Breast epithelium (tissue), 4 donors: ENCODE measurements at regions not wholly inside any gene's neighbourhood (a gene's known extent, or its start where the extent isn't known, plus 50 kb on each side); places are given as distances from the start of the nearest gene placed in this dataset.

Experiments used
- DNase-seq, 2 donors: peaks; one replicate each; pipeline ENCODE4 v3.0.0-alpha.2; 2019; ENCODE audit warnings: low spot score in 2 of 2
- H3K27ac ChIP-seq, 2 donors: fragments of 200-600 bp; sonication (generic) in 1 of 2; one replicate each; pipeline ENCODE4 v1.5.1; 2016 to 2019; ENCODE audit warnings: mild to moderate bottlenecking in 1 of 2
- H3K27me3 ChIP-seq, 2 donors: fragments of 200-600 bp; sonication (generic) in 1 of 2; one replicate each; pipeline versions ENCODE4 v1.5.1 to v1.6.0; 2017 to 2019; ENCODE audit warnings: control low read depth in 1 of 2, mild to moderate bottlenecking in 1 of 2
- H3K36me3 ChIP-seq: fragments of 200-600 bp; one replicate; pipeline ENCODE4 v1.5.1; 2019
- H3K4me1 ChIP-seq, 2 donors: fragments of 200-600 bp; sonication (generic); one replicate each; pipeline ENCODE4 v1.5.1; 2016 to 2019; ENCODE audit warnings: control low read depth in 1 of 2
- H3K4me3 ChIP-seq, 3 donors: fragments of 200-600 bp; sonication (generic); 1 replicate in 2 of 3; 2 replicates in 1 of 3; pipeline ENCODE4 v1.5.1; 2016 to 2019; ENCODE audit warnings: mild to moderate bottlenecking in 3 of 3, moderate library complexity in 2 of 3
- H3K9me3 ChIP-seq, 2 donors: fragments of 200-600 bp; sonication (generic) in 1 of 2; one replicate each; pipeline ENCODE4 v1.5.1; 2016 to 2019; ENCODE audit warnings: control low read depth in 1 of 2
- CTCF ChIP-seq, 3 donors: fragments of 450-650 bp; IDR thresholded peaks; one replicate each; pipeline ENCODE4 v1.5.1; 2016 to 2017; ENCODE audit warnings: antibody characterized with exemption in 3 of 3, mild to moderate bottlenecking in 3 of 3, moderate library complexity in 3 of 3
- POLR2A ChIP-seq: fragments of 450-650 bp; IDR thresholded peaks from one replicate; pipeline ENCODE4 v1.6.1; 2016; ENCODE audit warnings: antibody characterized with exemption, mild to moderate bottlenecking, moderate library complexity
- POLR2AphosphoS5 ChIP-seq, 3 donors: sonication (generic); formaldehyde crosslinking; IDR thresholded peaks; one replicate each; pipeline ENCODE4 v1.6.1; 2017; ENCODE audit warnings: antibody characterized with exemption in 3 of 3
- intact Hi-C: fragments of 100-400 bp; cut with DNase I; formaldehyde crosslinking; loops from one replicate; pipeline ENCODE4 v1.15.1; 2023; ENCODE audit warnings: low total_unique reads

GRCh38 chr6:120853489-120853888, 480.8 kb downstream of the TBC1D32 start:
- intact Hi-C loops, result no loop called here
- Histone ChIP-seq H3K27me3 (no peaks in the 10 kb centered on the region), H3K4me3 (no peak overlapping the region), H3K36me3 (no peaks in the 10 kb centered on the region), H3K4me1 (no peaks in the 10 kb centered on the region), H3K9me3 (no peaks in the 10 kb centered on the region), H3K27ac (no peak overlapping the region)
- TF ChIP-seq POLR2A, result no peak
- no peak for TF ChIP-seq POLR2AphosphoS5 (IDR thresholded peaks at IDR 0.05)
- TF ChIP-seq CTCF (IDR thresholded peaks at IDR 0.05), result no peak
- DNase-seq, result no peak

GRCh38 chr6:120852293-120852849, 481.9 kb downstream of the TBC1D32 start:
- H3K4me3 ChIP-seq, result no peak overlapping the region
- no peaks in the 10 kb centered on the region for H3K4me1 ChIP-seq
- no peak overlapping the region for H3K27ac ChIP-seq
- no peak for DNase-seq
- TF ChIP-seq POLR2A (no peak), POLR2AphosphoS5 (IDR thresholded peaks at IDR 0.05) (no peak), CTCF (IDR thresholded peaks at IDR 0.05) (no peak)
- intact Hi-C loops, result no loop called here
- H3K27me3 ChIP-seq, result no peaks in the 10 kb centered on the region
- H3K36me3 ChIP-seq, result no peaks in the 10 kb centered on the region
- no peaks in the 10 kb centered on the region for H3K9me3 ChIP-seq

- DNase-seq, result no peak
- Histone ChIP-seq H3K36me3 (no peaks in the 10 kb centered on the region), H3K27me3 (no peaks in the 10 kb centered on the region), H3K9me3 (no peaks in the 10 kb centered on the region), H3K27ac (no peak overlapping the region), H3K4me1 (no peaks in the 10 kb centered on the region), H3K4me3 (no peak overlapping the region)
- intact Hi-C loops, result no loop called here
- TF ChIP-seq CTCF (IDR thresholded peaks at IDR 0.05), result peak in 1 of 3 donors; percentile 36
- no peak for TF ChIP-seq POLR2AphosphoS5 (IDR thresholded peaks at IDR 0.05)
Measured at GRCh38 chr6:120826253-120826652, 508.0 kb downstream of the TBC1D32 start.

GRCh38 chr6:120816794-120817193, 517.5 kb downstream of the TBC1D32 start:
- Histone ChIP-seq H3K9me3 (peaks cover 0 to 8% of the 10 kb centered on the region in 2 donors), H3K36me3 (no peaks in the 10 kb centered on the region), H3K27me3 (no peaks in the 10 kb centered on the region), H3K4me3 (no peak overlapping the region), H3K27ac (no peak overlapping the region), H3K4me1 (no peaks in the 10 kb centered on the region)
- intact Hi-C loops, result no loop called here
- no peak for TF ChIP-seq POLR2AphosphoS5 (IDR thresholded peaks at IDR 0.05)
- TF ChIP-seq POLR2A, result no peak
- TF ChIP-seq CTCF (IDR thresholded peaks at IDR 0.05), result no peak
- no peak for DNase-seq

GRCh38 chr6:120805276-120805675, 529.0 kb downstream of the TBC1D32 start:
- DNase-seq, result no peak

More at GRCh38 chr6:120805276-120805675, 529.0 kb downstream of the TBC1D32 start:
- Histone ChIP-seq H3K36me3 (no peaks in the 10 kb centered on the region), H3K9me3 (no peaks in the 10 kb centered on the region), H3K27ac (no peak overlapping the region), H3K27me3 (no peaks in the 10 kb centered on the region), H3K4me1 (no peaks in the 10 kb centered on the region), H3K4me3 (no peak overlapping the region)
- TF ChIP-seq POLR2AphosphoS5 (IDR thresholded peaks at IDR 0.05) (no peak), POLR2A (no peak), CTCF (IDR thresholded peaks at IDR 0.05) (no peak)
- intact Hi-C loops, result no loop called here
